ENCODE measurements at regions not wholly inside any gene's neighbourhood (a gene's known extent, or its start where the extent isn't known, plus 50 kb on each side); places are given as distances from the start of the nearest gene placed in this dataset.

DNA sequence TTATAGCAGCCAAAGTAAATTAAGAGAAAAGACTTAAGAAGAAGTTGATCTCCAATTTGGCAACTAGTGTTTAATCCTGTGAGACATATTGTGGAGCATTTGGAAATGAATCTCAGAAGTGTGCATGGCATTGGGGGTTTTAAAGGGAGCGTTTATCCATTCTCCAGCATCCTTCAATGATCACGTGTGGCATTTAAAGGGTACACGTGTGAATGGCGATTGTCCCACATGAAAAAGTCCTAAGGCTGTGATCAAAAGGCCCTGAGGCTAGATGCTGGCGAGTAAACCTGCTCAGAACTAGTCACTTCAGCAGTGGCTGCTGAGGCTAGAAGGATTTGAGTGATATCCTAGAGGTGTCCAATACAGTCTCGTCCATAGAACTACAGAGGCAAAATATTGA is 315.6 kb upstream of the CDH9 start:
- Histone ChIP-seq H3K36me3 (ENCODE audit: control insufficient read depth, insufficient read depth, low read length) (no peaks in the 10 kb centered on the region), H3K27me3 (ENCODE audit: control insufficient read depth, insufficient read depth, low read length) (no peaks in the 10 kb centered on the region), H4K20me1 (ENCODE audit: control insufficient read depth, extremely low read depth, insufficient read depth, low read length) (no peaks in the 10 kb centered on the region), H3K4me2 (ENCODE audit: extremely low read depth, insufficient read depth, low read length) (no peak overlapping the region), H3K27ac (ENCODE audit: insufficient read depth, low read length) (no peak overlapping the region), H3K4me3 (replicated peaks in 1 of 4; ENCODE audit: control extremely low read depth in 1 of 4, insufficient read depth in 1 of 4, low read depth in 3 of 4, low read length in 4 of 4) (no peak overlapping the region), H3K9ac (ENCODE audit: insufficient read depth, low read length) (no peak overlapping the region), H3K79me2 (ENCODE audit: control insufficient read depth, insufficient read depth, low read length) (no peaks in the 10 kb centered on the region), H3K9me3 (ENCODE audit: control insufficient read depth, insufficient read depth, low read depth, low read length) (no peaks in the 10 kb centered on the region), H3K4me1 (ENCODE audit: control insufficient read depth, extremely low read depth, insufficient read depth, low read length) (no peaks in the 10 kb centered on the region), H2AFZ (ENCODE audit: low read length) (no peak overlapping the region)
- TF ChIP-seq, protein P1, sequence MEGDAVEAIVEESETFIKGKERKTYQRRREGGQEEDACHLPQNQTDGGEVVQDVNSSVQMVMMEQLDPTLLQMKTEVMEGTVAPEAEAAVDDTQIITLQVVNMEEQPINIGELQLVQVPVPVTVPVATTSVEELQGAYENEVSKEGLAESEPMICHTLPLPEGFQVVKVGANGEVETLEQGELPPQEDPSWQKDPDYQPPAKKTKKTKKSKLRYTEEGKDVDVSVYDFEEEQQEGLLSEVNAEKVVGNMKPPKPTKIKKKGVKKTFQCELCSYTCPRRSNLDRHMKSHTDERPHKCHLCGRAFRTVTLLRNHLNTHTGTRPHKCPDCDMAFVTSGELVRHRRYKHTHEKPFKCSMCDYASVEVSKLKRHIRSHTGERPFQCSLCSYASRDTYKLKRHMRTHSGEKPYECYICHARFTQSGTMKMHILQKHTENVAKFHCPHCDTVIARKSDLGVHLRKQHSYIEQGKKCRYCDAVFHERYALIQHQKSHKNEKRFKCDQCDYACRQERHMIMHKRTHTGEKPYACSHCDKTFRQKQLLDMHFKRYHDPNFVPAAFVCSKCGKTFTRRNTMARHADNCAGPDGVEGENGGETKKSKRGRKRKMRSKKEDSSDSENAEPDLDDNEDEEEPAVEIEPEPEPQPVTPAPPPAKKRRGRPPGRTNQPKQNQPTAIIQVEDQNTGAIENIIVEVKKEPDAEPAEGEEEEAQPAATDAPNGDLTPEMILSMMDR (conservative IDR thresholded peaks at IDR 0.05 in 1 of 2, IDR thresholded peaks at IDR 0.05 in 1 of 2; ENCODE audit: low read depth in 1 of 2, low read length in 2 of 2) = no peak
- no peak for TF ChIP-seq EZH2 (IDR thresholded peaks at IDR 0.05; ENCODE audit: low read length, missing control alignments)
- DNase-seq (ENCODE audit: low read depth in 2 of 2) = no peak

DNA sequence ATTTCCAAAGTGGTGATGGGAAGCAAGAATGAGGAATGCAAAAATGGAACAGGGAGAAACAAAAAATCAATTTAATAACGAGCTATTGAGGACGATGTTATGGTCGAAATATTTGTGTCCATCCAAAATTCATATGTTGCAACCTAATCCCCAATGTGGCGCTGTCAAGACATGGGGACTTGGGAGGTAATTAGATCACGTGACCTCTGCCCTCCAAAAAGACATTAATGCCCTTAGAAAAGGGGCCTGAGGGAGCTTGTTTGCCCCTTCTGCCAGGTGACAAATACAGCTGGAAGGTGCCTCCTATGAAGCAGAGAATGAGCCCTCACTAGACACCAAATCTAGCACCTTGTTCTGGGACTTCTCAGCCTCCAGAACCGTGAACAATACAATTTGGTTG is 315.2 kb upstream of the CDH9 start:
- Histone ChIP-seq H3K36me3 (ENCODE audit: control insufficient read depth, insufficient read depth, low read length) (no peaks in the 10 kb centered on the region), H2AFZ (ENCODE audit: low read length) (no peak overlapping the region), H3K9me3 (ENCODE audit: control insufficient read depth, insufficient read depth, low read depth, low read length) (no peaks in the 10 kb centered on the region), H3K4me1 (ENCODE audit: control insufficient read depth, extremely low read depth, insufficient read depth, low read length) (no peaks in the 10 kb centered on the region), H3K9ac (ENCODE audit: insufficient read depth, low read length) (no peak overlapping the region), H4K20me1 (ENCODE audit: control insufficient read depth, extremely low read depth, insufficient read depth, low read length) (no peaks in the 10 kb centered on the region), H3K4me3 (replicated peaks in 1 of 4; ENCODE audit: control extremely low read depth in 1 of 4, insufficient read depth in 1 of 4, low read depth in 3 of 4, low read length in 4 of 4) (no peak overlapping the region), H3K79me2 (ENCODE audit: control insufficient read depth, insufficient read depth, low read length) (no peaks in the 10 kb centered on the region), H3K27me3 (ENCODE audit: control insufficient read depth, insufficient read depth, low read length) (no peaks in the 10 kb centered on the region), H3K4me2 (ENCODE audit: extremely low read depth, insufficient read depth, low read length) (no peak overlapping the region), H3K27ac (ENCODE audit: insufficient read depth, low read length) (no peak overlapping the region)
- no peak for DNase-seq (ENCODE audit: low read depth in 2 of 2)
- TF ChIP-seq, protein P1 (conservative IDR thresholded peaks at IDR 0.05 in 1 of 2, IDR thresholded peaks at IDR 0.05 in 1 of 2; ENCODE audit: low read depth in 1 of 2, low read length in 2 of 2) = no peak
- no peak for TF ChIP-seq EZH2 (IDR thresholded peaks at IDR 0.05; ENCODE audit: low read length, missing control alignments)

DNA sequence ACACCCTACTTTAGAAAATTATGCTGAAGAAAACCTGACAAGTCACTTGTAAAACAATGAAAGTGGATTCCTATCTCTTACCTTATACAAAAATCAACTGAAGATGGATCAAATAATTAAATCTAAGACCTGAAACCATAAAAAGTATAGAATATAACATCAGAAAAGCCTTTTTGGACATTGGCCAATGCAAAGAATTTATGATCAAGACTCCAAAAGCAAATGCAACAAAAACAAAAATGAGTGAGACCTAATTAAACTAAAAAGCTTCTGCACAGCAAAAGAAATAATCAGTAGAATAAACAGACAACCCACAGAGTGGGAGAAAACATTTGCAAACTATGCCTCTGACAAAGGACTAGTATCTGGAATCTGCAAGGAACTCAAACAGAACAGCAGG is 303.0 kb upstream of the CDH9 start:
- no peaks in the 10 kb centered on the region for H3K36me3 ChIP-seq (ENCODE audit: control insufficient read depth, insufficient read depth, low read length)
- H3K4me3 ChIP-seq (replicated peaks in 1 of 4; ENCODE audit: control extremely low read depth in 1 of 4, insufficient read depth in 1 of 4, low read depth in 3 of 4, low read length in 4 of 4) = no peak overlapping the region
- no peaks in the 10 kb centered on the region for H3K4me1 ChIP-seq (ENCODE audit: control insufficient read depth, extremely low read depth, insufficient read depth, low read length)
- H2AFZ ChIP-seq (ENCODE audit: low read length) = no peak overlapping the region
- H3K79me2 ChIP-seq (ENCODE audit: control insufficient read depth, insufficient read depth, low read length) = no peaks in the 10 kb centered on the region
- no peak overlapping the region for H3K27ac ChIP-seq (ENCODE audit: insufficient read depth, low read length)
- no peaks in the 10 kb centered on the region for H4K20me1 ChIP-seq (ENCODE audit: control insufficient read depth, extremely low read depth, insufficient read depth, low read length)
- no peaks in the 10 kb centered on the region for H3K27me3 ChIP-seq (ENCODE audit: control insufficient read depth, insufficient read depth, low read length)
- no peak overlapping the region for H3K9ac ChIP-seq (ENCODE audit: insufficient read depth, low read length)
- no peak for DNase-seq (ENCODE audit: low read depth in 2 of 2)
- no peak for TF ChIP-seq EZH2 (IDR thresholded peaks at IDR 0.05; ENCODE audit: low read length, missing control alignments)
- TF ChIP-seq, protein P1 (conservative IDR thresholded peaks at IDR 0.05 in 1 of 2, IDR thresholded peaks at IDR 0.05 in 1 of 2; ENCODE audit: low read depth in 1 of 2, low read length in 2 of 2) = no peak
- no peak overlapping the region for H3K4me2 ChIP-seq (ENCODE audit: extremely low read depth, insufficient read depth, low read length)
- no peaks in the 10 kb centered on the region for H3K9me3 ChIP-seq (ENCODE audit: control insufficient read depth, insufficient read depth, low read depth, low read length)

All from fibroblast of lung (primary cell).